ENCODE measurements at regions not wholly inside any gene's neighbourhood (a gene's known extent, or its start where the extent isn't known, plus 50 kb on each side); places are given as distances from the start of the nearest gene placed in this dataset.

GRCh38 chr20:24780674-24781417 lies 168.2 kb upstream of the CST7 start:
- TF ChIP-seq EZH2phosphoT487 (IDR thresholded peaks at IDR 0.05; ENCODE audit: borderline replicate concordance, low read length): no peak
- no peak for TF ChIP-seq CTCF (IDR thresholded peaks at IDR 0.05; ENCODE audit: low read depth, low read length, poor library complexity, severe bottlenecking)

Measured in DOHH2 (cell line).